ENCODE measurements at regions not wholly inside any gene's neighbourhood (a gene's known extent, or its start where the extent isn't known, plus 50 kb on each side); places are given as distances from the start of the nearest gene placed in this dataset.

DNA sequence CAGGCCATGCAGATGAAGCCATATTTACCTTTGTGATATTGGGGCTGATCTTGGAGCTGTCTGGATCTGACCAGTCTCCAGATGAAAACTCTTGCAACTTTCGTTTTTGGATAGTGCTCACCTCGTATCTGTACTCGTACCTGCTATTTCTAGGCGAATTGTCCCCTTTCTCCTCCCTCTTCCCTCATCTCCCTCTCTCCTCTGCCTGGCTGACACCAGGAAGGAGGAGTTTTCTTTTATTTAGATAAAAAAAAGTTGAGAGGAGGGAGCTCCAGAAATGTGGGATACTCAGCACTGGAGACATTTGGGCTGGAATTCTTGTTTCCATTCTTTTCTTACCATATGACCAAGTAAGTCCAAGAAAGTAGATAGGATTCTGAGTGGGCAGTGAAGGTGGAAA, 54.6 kb upstream of the ABL1 start (continued):
- TF ChIP-seq YY1 (IDR thresholded peaks at IDR 0.05) (no peak), HNF4A (conservative IDR thresholded peaks at IDR 0.05) (no peak), CTCF (IDR thresholded peaks at IDR 0.05; ENCODE audit: low read depth, low read length, missing input control) (no peak), TAF1 (conservative IDR thresholded peaks at IDR 0.05) (no peak), EGR1 (IDR thresholded peaks at IDR 0.05; ENCODE audit: low read depth in 2 of 2) (no peak), RAD21 (IDR thresholded peaks at IDR 0.05) (no peak)

DNA sequence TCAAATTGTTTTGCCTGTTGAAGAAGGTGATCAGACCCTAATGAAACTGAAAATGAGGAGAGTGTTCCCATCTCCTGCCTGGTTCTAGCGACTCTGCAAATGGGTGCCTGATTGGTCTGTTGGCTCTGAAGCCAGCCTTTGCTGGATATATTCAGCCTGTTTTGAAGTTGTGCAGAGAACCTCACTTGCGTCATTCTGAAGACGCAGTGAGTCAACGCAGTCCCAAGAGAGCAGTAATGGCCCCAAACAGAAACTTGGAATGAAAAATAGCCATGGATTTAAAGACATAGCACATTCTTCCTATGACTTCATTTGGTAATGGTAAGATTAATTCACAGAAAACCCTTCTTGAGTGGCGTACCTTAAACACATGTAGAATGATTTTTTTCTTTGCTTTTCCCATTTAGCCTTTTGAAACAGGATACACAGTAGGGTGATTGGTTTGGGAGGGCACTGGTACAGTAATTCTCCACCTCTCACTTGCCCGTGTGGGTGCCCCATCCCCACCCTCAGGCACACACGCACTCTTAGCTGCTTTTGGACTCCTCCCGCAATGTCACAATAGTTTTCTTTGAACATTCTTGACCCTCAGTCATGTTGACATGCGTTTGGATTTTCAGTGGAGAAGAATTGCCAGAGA, 54.1 kb upstream of the ABL1 start:
- peaks cover 2 to 16% (median 4%) of the 10 kb centered on the region in 4 donors for H3K4me1 ChIP-seq (ENCODE audit: control insufficient read depth in 4 of 4, insufficient read depth in 4 of 4, low read length in 3 of 4)
- TF ChIP-seq NR2F2 (IDR thresholded peaks at IDR 0.05) (peak; percentile 23), JUND (IDR thresholded peaks at IDR 0.05) (peak; percentile 15 to 19), TAF1 (conservative IDR thresholded peaks at IDR 0.05) (no peak), YY1 (IDR thresholded peaks at IDR 0.05) (no peak), REST (IDR thresholded peaks at IDR 0.05) (no peak), RAD21 (IDR thresholded peaks at IDR 0.05) (peak in 1 of 2 donors; percentile 4)
- H3K9me3 ChIP-seq (ENCODE audit: control insufficient read depth in 4 of 4, low read length in 3 of 4): no peaks in the 10 kb centered on the region
- no peak for DNase-seq (ENCODE audit: low spot score)
- H3K27me3 ChIP-seq (ENCODE audit: control insufficient read depth in 4 of 4, insufficient read depth in 4 of 4, low read length in 3 of 4): no peaks in the 10 kb centered on the region
- no peak overlapping the region for H3K9ac ChIP-seq (ENCODE audit: low read depth in 1 of 2, low read length in 2 of 2)
- peak overlapping the region; percentile 43 to 48 for H3K27ac ChIP-seq (ENCODE audit: low read depth in 1 of 2, low read length in 2 of 2)
- 80% methylated on average over 9 of the region's 9 CpGs for WGBS
- no peak overlapping the region for H3K4me3 ChIP-seq (ENCODE audit: low read depth in 1 of 3, low read length in 3 of 3)
- H3K36me3 ChIP-seq (ENCODE audit: control insufficient read depth in 4 of 4, insufficient read depth in 3 of 4, low read depth in 1 of 4, low read length in 3 of 4): no peaks in the 10 kb centered on the region

- WGBS: 94% methylated on average over 1 of the region's 1 CpG
These were observed 53.5 kb upstream of the ABL1 start for GRCh38 chr9:130781569-130781968.

More at GRCh38 chr9:130781569-130781968, 53.5 kb upstream of the ABL1 start:
- no peaks in the 10 kb centered on the region for H3K27me3 ChIP-seq (ENCODE audit: control insufficient read depth in 4 of 4, insufficient read depth in 4 of 4, low read length in 3 of 4)
- no peak overlapping the region for H3K27ac ChIP-seq (ENCODE audit: low read depth in 1 of 2, low read length in 2 of 2)
- H3K9ac ChIP-seq (ENCODE audit: low read depth in 1 of 2, low read length in 2 of 2): no peak overlapping the region
- no peaks in the 10 kb centered on the region for H3K9me3 ChIP-seq (ENCODE audit: control insufficient read depth in 4 of 4, low read length in 3 of 4)
- no peak for DNase-seq (ENCODE audit: low spot score)
- H3K4me1 ChIP-seq (ENCODE audit: control insufficient read depth in 4 of 4, insufficient read depth in 4 of 4, low read length in 3 of 4): peaks cover 2 to 22% (median 7%) of the 10 kb centered on the region in 4 donors
- no peaks in the 10 kb centered on the region for H3K36me3 ChIP-seq (ENCODE audit: control insufficient read depth in 4 of 4, insufficient read depth in 3 of 4, low read depth in 1 of 4, low read length in 3 of 4)
- TF ChIP-seq HNF4G (IDR thresholded peaks at IDR 0.05): no peak
- TF ChIP-seq JUND (IDR thresholded peaks at IDR 0.05): no peak
- no peak for TF ChIP-seq RXRA (IDR thresholded peaks at IDR 0.05)
- no peak for TF ChIP-seq REST (IDR thresholded peaks at IDR 0.05)
- no peak overlapping the region for H3K4me3 ChIP-seq (ENCODE audit: low read depth in 1 of 3, low read length in 3 of 3)
